B cell (primary cell): ENCODE measurements at regions not wholly inside any gene's neighbourhood (a gene's known extent, or its start where the extent isn't known, plus 50 kb on each side); places are given as distances from the start of the nearest gene placed in this dataset.

Experiments
- EZH2 ChIP-seq: IDR thresholded peaks from 2 replicates; pipeline ENCODE4 v1.6.1; 2012; ENCODE audit warnings: borderline replicate concordance, low read depth, mild to moderate bottlenecking, moderate library complexity, low read length; ENCODE audit not compliant: insufficient read depth, poor library complexity, severe bottlenecking
- TF ChIP-seq, protein P1 (sequence below): fragments of 200-600 bp; IDR thresholded peaks from one replicate; pipeline ENCODE4 v1.8.0; 2022; ENCODE audit warnings: antibody characterized with exemption, mild to moderate bottlenecking

DNA sequence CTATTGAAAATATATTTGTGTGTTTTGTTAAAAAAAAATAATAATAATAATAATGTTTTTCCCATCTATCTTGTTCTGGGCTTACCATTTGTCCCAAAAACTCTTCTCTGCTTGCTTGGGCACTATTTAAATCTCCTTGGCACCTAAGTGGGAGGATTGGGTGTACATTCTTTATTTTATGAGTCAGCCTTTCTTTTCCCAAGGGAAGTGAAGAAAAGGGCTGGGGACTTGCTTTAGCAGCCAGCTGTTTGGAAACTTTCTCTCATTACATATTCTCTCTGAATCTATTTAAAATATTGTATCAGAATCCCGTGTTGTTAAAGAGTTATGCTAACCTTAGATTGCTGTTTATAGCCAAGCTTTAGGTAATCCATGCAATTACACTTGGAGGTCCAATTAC, 2332.4 kb downstream of the ARAP2 start:
- no peak for TF ChIP-seq EZH2
- TF ChIP-seq, protein P1, sequence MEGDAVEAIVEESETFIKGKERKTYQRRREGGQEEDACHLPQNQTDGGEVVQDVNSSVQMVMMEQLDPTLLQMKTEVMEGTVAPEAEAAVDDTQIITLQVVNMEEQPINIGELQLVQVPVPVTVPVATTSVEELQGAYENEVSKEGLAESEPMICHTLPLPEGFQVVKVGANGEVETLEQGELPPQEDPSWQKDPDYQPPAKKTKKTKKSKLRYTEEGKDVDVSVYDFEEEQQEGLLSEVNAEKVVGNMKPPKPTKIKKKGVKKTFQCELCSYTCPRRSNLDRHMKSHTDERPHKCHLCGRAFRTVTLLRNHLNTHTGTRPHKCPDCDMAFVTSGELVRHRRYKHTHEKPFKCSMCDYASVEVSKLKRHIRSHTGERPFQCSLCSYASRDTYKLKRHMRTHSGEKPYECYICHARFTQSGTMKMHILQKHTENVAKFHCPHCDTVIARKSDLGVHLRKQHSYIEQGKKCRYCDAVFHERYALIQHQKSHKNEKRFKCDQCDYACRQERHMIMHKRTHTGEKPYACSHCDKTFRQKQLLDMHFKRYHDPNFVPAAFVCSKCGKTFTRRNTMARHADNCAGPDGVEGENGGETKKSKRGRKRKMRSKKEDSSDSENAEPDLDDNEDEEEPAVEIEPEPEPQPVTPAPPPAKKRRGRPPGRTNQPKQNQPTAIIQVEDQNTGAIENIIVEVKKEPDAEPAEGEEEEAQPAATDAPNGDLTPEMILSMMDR: no peak
